ENCODE measurements at regions not wholly inside any gene's neighbourhood (a gene's known extent, or its start where the extent isn't known, plus 50 kb on each side); places are given as distances from the start of the nearest gene placed in this dataset.

DNA sequence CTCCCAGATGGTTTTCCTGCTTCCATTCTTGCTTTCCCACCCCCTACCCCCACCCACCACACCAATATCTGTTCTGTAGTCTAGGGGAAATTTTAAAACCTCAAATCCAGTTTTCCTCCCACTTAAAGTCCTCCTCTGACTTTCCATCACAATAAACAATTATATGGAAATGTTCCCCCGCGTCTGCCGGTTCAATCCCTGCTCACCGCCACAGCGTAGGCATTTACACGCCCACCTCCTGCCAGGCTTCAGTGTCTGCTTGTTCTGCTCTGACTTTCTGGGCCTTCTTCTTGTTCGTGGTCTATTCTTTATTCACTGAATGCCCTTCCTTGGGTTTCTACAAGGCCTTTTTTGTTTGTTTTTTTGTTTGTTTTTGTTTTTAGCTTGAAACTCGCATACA, 633.0 kb upstream of the MKI67 start:
- H3K4me3 ChIP-seq, result no peak overlapping the region
- TF ChIP-seq CTCF (IDR thresholded peaks at IDR 0.05), result no peak
- ATAC-seq, result no peak
- H3K36me3 ChIP-seq (ENCODE audit: insufficient read depth in 1 of 2, low read depth in 1 of 2), result no peaks in the 10 kb centered on the region
- no peaks in the 10 kb centered on the region for H3K27me3 ChIP-seq (ENCODE audit: insufficient read depth in 3 of 3, low read length in 2 of 3)
- 92 to 93% (median 92%) methylated on average over 8 of the region's 8 CpGs for WGBS, 3 donors
- H3K4me1 ChIP-seq, result no peaks in the 10 kb centered on the region
- intact Hi-C loops (cut with DNase I), result no loop called here
- no peaks in the 10 kb centered on the region for H3K9me3 ChIP-seq
- no peak for DNase-seq
- H3K27ac ChIP-seq, result no peak overlapping the region

DNA sequence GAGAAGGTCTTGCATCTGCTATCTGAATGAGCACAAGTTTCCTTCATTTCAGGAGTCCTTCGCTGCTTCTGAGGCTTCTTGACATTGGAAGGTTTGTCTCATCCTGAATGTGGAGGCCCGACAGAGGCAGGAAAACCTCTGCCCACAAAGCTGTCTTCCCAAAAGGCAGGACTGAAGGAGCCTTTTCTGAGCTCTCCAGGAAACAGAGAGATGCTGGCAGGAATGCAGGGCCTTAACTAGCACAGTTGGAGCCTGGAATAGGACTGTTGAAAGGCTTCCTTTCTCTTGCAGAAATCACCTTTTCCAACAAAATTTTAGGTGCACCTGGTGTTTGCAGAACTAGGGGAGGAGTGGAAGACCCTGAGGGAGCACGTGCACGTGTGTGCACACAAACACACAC, 637.4 kb upstream of the MKI67 start:
- H3K27me3 ChIP-seq (ENCODE audit: insufficient read depth in 3 of 3, low read length in 2 of 3), result no peaks in the 10 kb centered on the region
- no peak for TF ChIP-seq CTCF (IDR thresholded peaks at IDR 0.05)
- H3K36me3 ChIP-seq (ENCODE audit: insufficient read depth in 1 of 2, low read depth in 1 of 2), result no peaks in the 10 kb centered on the region
- no peak overlapping the region for H3K27ac ChIP-seq
- DNase-seq, result no peak
- no peaks in the 10 kb centered on the region for H3K9me3 ChIP-seq
- H3K4me1 ChIP-seq, result no peaks in the 10 kb centered on the region
- ATAC-seq, result no peak
- WGBS, 3 donors, result 82 to 89% (median 87%) methylated on average over 4 of the region's 4 CpGs
- no peak overlapping the region for H3K4me3 ChIP-seq
- intact Hi-C loops (cut with DNase I), result no loop called here

- no peak for TF ChIP-seq CTCF (IDR thresholded peaks at IDR 0.05)
- no peak overlapping the region for H3K27ac ChIP-seq
- no peaks in the 10 kb centered on the region for H3K27me3 ChIP-seq (ENCODE audit: insufficient read depth in 3 of 3, low read length in 2 of 3)
- H3K36me3 ChIP-seq (ENCODE audit: insufficient read depth in 1 of 2, low read depth in 1 of 2), result no peaks in the 10 kb centered on the region
- no peaks in the 10 kb centered on the region for H3K4me1 ChIP-seq
- DNase-seq (no peak), ATAC-seq (no peak)
- WGBS, 3 donors, result 89 to 91% (median 89%) methylated on average over 11 of the region's 11 CpGs
- intact Hi-C loops (cut with DNase I), result no loop called here
- H3K9me3 ChIP-seq, result no peaks in the 10 kb centered on the region
- no peak overlapping the region for H3K4me3 ChIP-seq
Observed at GRCh38 chr10:128764190-128764589, 638.0 kb upstream of the MKI67 start.

DNA sequence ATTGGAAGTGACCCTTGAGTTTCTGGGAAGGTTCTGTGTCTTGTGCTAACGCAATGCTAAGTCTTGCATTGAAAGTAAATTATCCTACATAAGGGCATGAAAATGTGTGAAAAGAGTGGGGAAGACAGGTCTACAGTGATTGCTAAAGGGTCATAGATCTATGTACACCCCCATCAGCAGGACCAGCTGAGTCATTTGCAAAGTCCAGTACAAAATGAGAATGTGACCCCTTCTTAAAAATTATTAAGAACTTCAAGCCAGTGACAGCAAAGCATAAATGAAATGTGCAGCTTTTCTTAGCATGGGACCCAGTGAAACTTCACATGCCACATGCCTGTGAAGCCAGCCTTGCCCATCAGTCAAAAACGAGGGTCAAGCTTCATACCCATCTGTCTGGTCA, 640.7 kb upstream of the MKI67 start:
- no peaks in the 10 kb centered on the region for H3K9me3 ChIP-seq
- H3K4me1 ChIP-seq, result no peaks in the 10 kb centered on the region
- no peak overlapping the region for H3K4me3 ChIP-seq
- DNase-seq, result no peak
- H3K27ac ChIP-seq, result no peak overlapping the region
- WGBS, 3 donors, result 69 to 81% (median 71%) methylated on average over 2 of the region's 2 CpGs
- H3K36me3 ChIP-seq (ENCODE audit: insufficient read depth in 1 of 2, low read depth in 1 of 2), result no peaks in the 10 kb centered on the region
- no peak for TF ChIP-seq CTCF (IDR thresholded peaks at IDR 0.05)
- no peak for ATAC-seq
- no peaks in the 10 kb centered on the region for H3K27me3 ChIP-seq (ENCODE audit: insufficient read depth in 3 of 3, low read length in 2 of 3)
- intact Hi-C loops (cut with DNase I), result no loop called here

DNA sequence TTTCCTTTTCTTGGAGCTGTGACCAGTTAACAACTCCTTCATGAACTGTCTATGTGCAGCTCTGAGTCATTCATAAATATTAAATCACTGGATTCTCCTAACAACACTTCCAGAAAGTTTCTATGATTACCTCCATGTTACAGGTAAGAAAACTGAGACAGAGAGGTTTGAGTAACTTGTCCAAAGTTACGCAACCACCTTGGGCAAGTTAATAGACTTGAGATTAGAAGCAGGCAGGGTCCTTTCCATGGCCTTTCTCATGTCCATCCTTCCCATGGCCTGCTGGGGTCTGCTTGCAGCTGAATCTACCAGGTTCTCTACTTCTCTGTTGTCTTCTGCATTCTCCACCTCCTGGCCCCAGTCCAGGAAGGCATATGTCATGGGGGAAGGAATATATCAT, 648.8 kb upstream of the MKI67 start:
- no peaks in the 10 kb centered on the region for H3K4me1 ChIP-seq
- no peaks in the 10 kb centered on the region for H3K27me3 ChIP-seq (ENCODE audit: insufficient read depth in 3 of 3, low read length in 2 of 3)
- 96 to 100% (median 100%) methylated on average over 1 of the region's 1 CpG for WGBS, 3 donors
- H3K36me3 ChIP-seq (ENCODE audit: insufficient read depth in 1 of 2, low read depth in 1 of 2), result no peaks in the 10 kb centered on the region
- TF ChIP-seq CTCF (IDR thresholded peaks at IDR 0.05), result no peak
- ATAC-seq (no peak), DNase-seq (no peak)
- intact Hi-C loops (cut with DNase I), result no loop called here
- no peaks in the 10 kb centered on the region for H3K9me3 ChIP-seq
- H3K27ac ChIP-seq, result no peak overlapping the region
- no peak overlapping the region for H3K4me3 ChIP-seq
